Lower leg skin (tissue), 4 donors: ENCODE measurements at regions not wholly inside any gene's neighbourhood (a gene's known extent, or its start where the extent isn't known, plus 50 kb on each side); places are given as distances from the start of the nearest gene placed in this dataset.

Experiments
- DNase-seq, 2 donors: peaks; one replicate each; pipeline ENCODE4 v3.0.0-alpha.2; 2019; ENCODE audit warnings: low spot score in 2 of 2
- H3K4me3 ChIP-seq: fragments of 200-600 bp; sonication (generic); 2 replicates; pipeline ENCODE4 v1.5.1; 2017; ENCODE audit warnings: mild to moderate bottlenecking, low read depth; ENCODE audit not compliant: poor library complexity, severe bottlenecking
- POLR2A ChIP-seq, 2 donors: fragments of 450-650 bp; IDR thresholded peaks; one replicate each; pipeline ENCODE4 v1.6.1; 2016 to 2017; ENCODE audit warnings: antibody characterized with exemption in 2 of 2, mild to moderate bottlenecking in 1 of 2, moderate library complexity in 1 of 2
- WGBS, 2 donors: methylation state at CpG; one replicate each; pipeline ENCODE4 v1.1.5; 2018; 5-methylcytosine and 5-hydroxymethylcytosine counted together
- intact Hi-C: fragments of 100-400 bp; cut with DNase I; formaldehyde crosslinking; loops from one replicate; pipeline ENCODE4 v1.15.0; 2023; ENCODE audit warnings: low total_unique reads
- TF ChIP-seq, protein P1 (sequence below), 3 donors: fragments of 450-650 bp; IDR thresholded peaks; one replicate each; pipeline ENCODE4 v1.5.1; 2016; ENCODE audit warnings: antibody characterized with exemption in 3 of 3, mild to moderate bottlenecking in 3 of 3, moderate library complexity in 2 of 3

- intact Hi-C loops: loop anchor here (10.0 kb wide), 1 partner anchor 367 kb away; the partner anchor contains the start of gene MYL2
- H3K4me3 ChIP-seq: no peak overlapping the region
- DNase-seq: no peak
- no peak for TF ChIP-seq POLR2A (IDR thresholded peaks at IDR 0.05)
- TF ChIP-seq, protein P1, sequence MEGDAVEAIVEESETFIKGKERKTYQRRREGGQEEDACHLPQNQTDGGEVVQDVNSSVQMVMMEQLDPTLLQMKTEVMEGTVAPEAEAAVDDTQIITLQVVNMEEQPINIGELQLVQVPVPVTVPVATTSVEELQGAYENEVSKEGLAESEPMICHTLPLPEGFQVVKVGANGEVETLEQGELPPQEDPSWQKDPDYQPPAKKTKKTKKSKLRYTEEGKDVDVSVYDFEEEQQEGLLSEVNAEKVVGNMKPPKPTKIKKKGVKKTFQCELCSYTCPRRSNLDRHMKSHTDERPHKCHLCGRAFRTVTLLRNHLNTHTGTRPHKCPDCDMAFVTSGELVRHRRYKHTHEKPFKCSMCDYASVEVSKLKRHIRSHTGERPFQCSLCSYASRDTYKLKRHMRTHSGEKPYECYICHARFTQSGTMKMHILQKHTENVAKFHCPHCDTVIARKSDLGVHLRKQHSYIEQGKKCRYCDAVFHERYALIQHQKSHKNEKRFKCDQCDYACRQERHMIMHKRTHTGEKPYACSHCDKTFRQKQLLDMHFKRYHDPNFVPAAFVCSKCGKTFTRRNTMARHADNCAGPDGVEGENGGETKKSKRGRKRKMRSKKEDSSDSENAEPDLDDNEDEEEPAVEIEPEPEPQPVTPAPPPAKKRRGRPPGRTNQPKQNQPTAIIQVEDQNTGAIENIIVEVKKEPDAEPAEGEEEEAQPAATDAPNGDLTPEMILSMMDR (IDR thresholded peaks at IDR 0.05): no peak
- WGBS, 2 donors: 90% methylated on average over 12 of the region's 12 CpGs
Measured at GRCh38 chr12:111291357-111291756, 77.5 kb downstream of the PHETA1 start.

- 85 to 86% methylated on average over 10 of the region's 10 CpGs for WGBS, 2 donors
- DNase-seq: no peak
- intact Hi-C loops: no loop called here
- H3K4me3 ChIP-seq: no peak overlapping the region
- TF ChIP-seq, protein P1 (IDR thresholded peaks at IDR 0.05): no peak
- TF ChIP-seq POLR2A (IDR thresholded peaks at IDR 0.05): no peak
Measured at GRCh38 chr12:111288771-111289170, 80.1 kb downstream of the PHETA1 start.

GRCh38 chr12:111287125-111287900 lies 81.6 kb downstream of the PHETA1 start:
- WGBS, 2 donors: 80% methylated on average over 34 of the region's 34 CpGs
- no peak for DNase-seq

GRCh38 chr12:111285200-111285599 lies 83.7 kb downstream of the PHETA1 start:
- intact Hi-C loops: no loop called here
- TF ChIP-seq, protein P1 (IDR thresholded peaks at IDR 0.05): no peak
- TF ChIP-seq POLR2A (IDR thresholded peaks at IDR 0.05): no peak
- DNase-seq: no peak
- no peak overlapping the region for H3K4me3 ChIP-seq
- 45 to 49% methylated on average over 5 of the region's 5 CpGs for WGBS, 2 donors

More at GRCh38 chr12:111287125-111287900, 81.6 kb downstream of the PHETA1 start:
- no peak for TF ChIP-seq POLR2A (IDR thresholded peaks at IDR 0.05)
- TF ChIP-seq, protein P1 (IDR thresholded peaks at IDR 0.05): no peak
- intact Hi-C loops: no loop called here
- H3K4me3 ChIP-seq: no peak overlapping the region

DNA sequence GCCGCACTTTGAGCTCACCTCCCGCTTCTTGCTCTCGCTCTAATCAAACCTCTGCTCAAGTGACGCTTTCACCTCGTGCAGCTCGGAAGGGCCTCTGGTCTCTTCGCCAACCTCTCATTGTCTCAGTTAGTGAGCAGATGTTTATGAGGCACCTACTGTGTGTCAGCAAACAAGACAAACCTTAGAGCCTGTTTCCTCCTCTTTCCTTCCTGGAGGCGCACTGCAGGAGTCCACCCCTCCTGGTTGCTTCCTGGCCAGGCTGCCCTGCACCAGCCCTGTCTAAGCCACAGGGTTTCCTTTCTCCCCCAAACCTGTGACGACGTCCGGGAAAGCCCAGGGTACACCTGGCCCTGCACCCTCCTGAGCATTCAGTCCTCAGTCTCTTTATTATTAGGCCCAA lies 84.2 kb downstream of the PHETA1 start:
- intact Hi-C loops: no loop called here
- no peak for DNase-seq
- no peak overlapping the region for H3K4me3 ChIP-seq
- WGBS, 2 donors: 62 to 71% methylated on average over 11 of the region's 11 CpGs
- TF ChIP-seq POLR2A (IDR thresholded peaks at IDR 0.05): no peak
- TF ChIP-seq, protein P1 (IDR thresholded peaks at IDR 0.05): no peak
